MM.1S (cell line): ENCODE measurements at regions not wholly inside any gene's neighbourhood (a gene's known extent, or its start where the extent isn't known, plus 50 kb on each side); places are given as distances from the start of the nearest gene placed in this dataset.

ENCODE experiments used
- DNase-seq: peaks from one replicate; pipeline ENCODE4 v3.0.0-alpha.2; 2015
- H2AFZ ChIP-seq: fragments of 300-600 bp; sonication (generic); 2 replicates; pipeline ENCODE4 v1.6.0; 2016; ENCODE audit warnings: antibody characterized with exemption, low read length
- H3F3A ChIP-seq: fragments of 300-600 bp; sonication (generic); 2 replicates; pipeline ENCODE4 v1.6.1; 2016; ENCODE audit warnings: mild to moderate bottlenecking, antibody characterized with exemption, low read length, moderate library complexity, mixed read lengths; ENCODE audit not compliant: insufficient read depth
- H3K27ac ChIP-seq: fragments of 300-600 bp; sonication (generic); 2 replicates; pipeline ENCODE4 v1.5.1; 2016; ENCODE audit warnings: mild to moderate bottlenecking, low read length
- H3K27me3 ChIP-seq: fragments of 300-600 bp; sonication (generic); replicated peaks from 2 replicates; pipeline ENCODE4 v1.6.0; 2016; ENCODE audit warnings: low read length; ENCODE audit not compliant: insufficient read depth
- H3K36me3 ChIP-seq: fragments of 300-600 bp; sonication (generic); replicated peaks from 2 replicates; pipeline ENCODE4 v1.6.1; 2016; ENCODE audit warnings: mild to moderate bottlenecking, low read length, mixed read lengths; ENCODE audit not compliant: insufficient read depth
- H3K4me1 ChIP-seq: fragments of 300-600 bp; sonication (generic); 2 replicates; pipeline ENCODE4 v1.6.1; 2016; ENCODE audit warnings: low read length, mixed read lengths
- H3K4me2 ChIP-seq: fragments of 300-600 bp; sonication (generic); 2 replicates; pipeline ENCODE4 v1.6.0; 2016; ENCODE audit warnings: low read depth, low read length
- H3K4me3 ChIP-seq: fragments of 300-600 bp; sonication (generic); 2 replicates; pipeline ENCODE4 v1.5.1; 2016; ENCODE audit warnings: low read length, mixed read lengths
- H3K79me2 ChIP-seq: fragments of 300-600 bp; sonication (generic); 2 replicates; pipeline ENCODE4 v1.6.1; 2016; ENCODE audit warnings: mixed run types, low read length, mixed read lengths
- H3K9ac ChIP-seq: fragments of 300-600 bp; sonication (generic); 2 replicates; pipeline ENCODE4 v1.6.1; 2016; ENCODE audit warnings: low read length, mixed read lengths
- H3K9me2 ChIP-seq: fragments of 300-600 bp; sonication (generic); replicated peaks from 2 replicates; pipeline ENCODE4 v1.6.1; 2016; ENCODE audit warnings: mild to moderate bottlenecking, low read length, mixed read lengths; ENCODE audit not compliant: insufficient read depth
- H3K9me3 ChIP-seq: fragments of 300-600 bp; sonication (generic); replicated peaks from 2 replicates; pipeline ENCODE4 v1.6.1; 2016; ENCODE audit warnings: mild to moderate bottlenecking, low read length, mixed read lengths; ENCODE audit not compliant: insufficient read depth
- H4K20me1 ChIP-seq: fragments of 300-600 bp; sonication (generic); 2 replicates; pipeline ENCODE4 v1.6.1; 2016; ENCODE audit warnings: mild to moderate bottlenecking, low read length, moderate library complexity, mixed read lengths; ENCODE audit not compliant: insufficient read depth
- EZH2 ChIP-seq: fragments of 300-600 bp; sonication (generic); optimal IDR thresholded peaks from 2 replicates; pipeline ENCODE3; 2017; ENCODE audit warnings: low read depth, mild to moderate bottlenecking, antibody characterized with exemption, low read length, mixed read lengths
- EZH2phosphoT487 ChIP-seq: fragments of 300-600 bp; sonication (generic); IDR thresholded peaks from 2 replicates; pipeline ENCODE4 v1.6.1; 2018; ENCODE audit warnings: antibody characterized with exemption, low read length
- TF ChIP-seq, protein P1 (sequence below): fragments of 300-600 bp; sonication (generic); IDR thresholded peaks from 2 replicates; pipeline ENCODE4 v1.5.1; 2016; ENCODE audit warnings: antibody characterized with exemption, low read length, mixed read lengths

DNA sequence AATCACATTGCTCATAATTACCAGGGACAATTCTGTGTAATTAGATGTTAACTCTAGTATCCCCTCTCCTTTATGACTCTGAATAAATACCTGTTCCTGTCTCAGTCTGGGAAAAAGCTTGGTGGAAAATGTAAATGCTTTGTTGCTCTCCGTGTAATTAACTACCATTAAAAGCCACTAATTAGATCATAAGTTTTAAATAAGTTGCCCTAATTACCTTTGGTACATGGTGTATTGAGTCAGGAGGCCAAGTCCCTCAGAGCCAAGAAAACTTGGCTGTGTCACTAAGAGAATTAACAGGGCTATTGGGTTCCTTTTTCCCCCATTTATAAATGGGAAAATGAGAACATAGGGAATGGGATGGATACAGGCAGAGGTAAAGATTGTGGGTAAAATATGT lies 617.6 kb downstream of the TLR4 start:
- H3K4me1 ChIP-seq: no peaks in the 10 kb centered on the region
- no peaks in the 10 kb centered on the region for H3K36me3 ChIP-seq
- H3K79me2 ChIP-seq: no peaks in the 10 kb centered on the region
- no peak overlapping the region for H2AFZ ChIP-seq
- no peaks in the 10 kb centered on the region for H3K9me3 ChIP-seq
- DNase-seq: no peak
- TF ChIP-seq EZH2phosphoT487 (no peak), EZH2 (no peak)
- TF ChIP-seq, protein P1, sequence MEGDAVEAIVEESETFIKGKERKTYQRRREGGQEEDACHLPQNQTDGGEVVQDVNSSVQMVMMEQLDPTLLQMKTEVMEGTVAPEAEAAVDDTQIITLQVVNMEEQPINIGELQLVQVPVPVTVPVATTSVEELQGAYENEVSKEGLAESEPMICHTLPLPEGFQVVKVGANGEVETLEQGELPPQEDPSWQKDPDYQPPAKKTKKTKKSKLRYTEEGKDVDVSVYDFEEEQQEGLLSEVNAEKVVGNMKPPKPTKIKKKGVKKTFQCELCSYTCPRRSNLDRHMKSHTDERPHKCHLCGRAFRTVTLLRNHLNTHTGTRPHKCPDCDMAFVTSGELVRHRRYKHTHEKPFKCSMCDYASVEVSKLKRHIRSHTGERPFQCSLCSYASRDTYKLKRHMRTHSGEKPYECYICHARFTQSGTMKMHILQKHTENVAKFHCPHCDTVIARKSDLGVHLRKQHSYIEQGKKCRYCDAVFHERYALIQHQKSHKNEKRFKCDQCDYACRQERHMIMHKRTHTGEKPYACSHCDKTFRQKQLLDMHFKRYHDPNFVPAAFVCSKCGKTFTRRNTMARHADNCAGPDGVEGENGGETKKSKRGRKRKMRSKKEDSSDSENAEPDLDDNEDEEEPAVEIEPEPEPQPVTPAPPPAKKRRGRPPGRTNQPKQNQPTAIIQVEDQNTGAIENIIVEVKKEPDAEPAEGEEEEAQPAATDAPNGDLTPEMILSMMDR: no peak
- H3K27me3 ChIP-seq: no peaks in the 10 kb centered on the region
- H4K20me1 ChIP-seq: no peaks in the 10 kb centered on the region
- no peak overlapping the region for H3K4me3 ChIP-seq
- H3K4me2 ChIP-seq: no peak overlapping the region
- no peaks in the 10 kb centered on the region for H3F3A ChIP-seq
- H3K27ac ChIP-seq: no peak overlapping the region
- H3K9ac ChIP-seq: no peak overlapping the region
- no peaks in the 10 kb centered on the region for H3K9me2 ChIP-seq

DNA sequence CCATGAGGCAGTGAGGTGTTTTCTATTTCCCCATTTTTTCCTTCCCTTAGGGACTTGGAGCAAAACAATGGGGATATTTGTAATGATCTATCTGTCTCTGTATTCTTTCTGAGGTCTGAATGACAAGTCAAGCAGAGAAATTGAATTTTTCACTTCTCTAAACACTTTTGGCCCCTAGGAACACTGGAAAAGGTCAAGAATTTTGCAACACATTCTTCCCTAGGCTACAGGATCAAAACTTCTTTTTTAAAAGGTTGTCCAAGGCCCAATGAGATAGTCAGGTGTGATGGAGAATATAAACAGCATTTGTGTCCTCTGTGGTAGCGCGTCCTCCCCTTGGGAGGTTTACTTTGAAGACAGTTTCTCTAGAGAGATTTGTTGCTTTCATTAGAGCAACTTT lies 620.5 kb downstream of the TLR4 start:
- no peaks in the 10 kb centered on the region for H3K79me2 ChIP-seq
- no peak overlapping the region for H3K27ac ChIP-seq
- DNase-seq: no peak
- H3K9me3 ChIP-seq: no peaks in the 10 kb centered on the region
- no peak overlapping the region for H3K9ac ChIP-seq
- H3F3A ChIP-seq: no peaks in the 10 kb centered on the region
- H3K27me3 ChIP-seq: no peaks in the 10 kb centered on the region
- H3K4me3 ChIP-seq: no peak overlapping the region
- H2AFZ ChIP-seq: no peak overlapping the region
- TF ChIP-seq, protein P1: no peak
- TF ChIP-seq EZH2: no peak
- TF ChIP-seq EZH2phosphoT487: no peak
- H4K20me1 ChIP-seq: no peaks in the 10 kb centered on the region
- H3K9me2 ChIP-seq: no peaks in the 10 kb centered on the region
- no peaks in the 10 kb centered on the region for H3K36me3 ChIP-seq
- no peak overlapping the region for H3K4me2 ChIP-seq
- H3K4me1 ChIP-seq: no peaks in the 10 kb centered on the region

DNA sequence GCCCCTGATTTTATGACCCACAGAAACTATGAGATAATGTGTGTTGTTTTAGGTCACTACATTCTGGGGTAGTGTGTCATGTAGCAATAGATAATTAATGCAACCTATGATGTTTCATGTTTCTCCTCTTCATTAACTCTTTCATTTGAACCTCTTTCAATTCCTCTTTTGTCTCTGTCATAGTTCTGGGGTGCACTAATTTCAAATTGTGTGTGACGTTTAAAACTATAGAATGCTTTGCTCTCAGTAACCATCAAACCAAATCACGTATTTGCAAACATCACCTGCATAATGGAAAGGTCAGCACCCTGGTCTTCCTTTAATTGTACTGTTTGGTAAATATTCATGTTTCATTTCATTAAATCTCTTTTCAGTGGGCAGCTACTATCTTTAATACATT lies 621.6 kb downstream of the TLR4 start:
- Histone ChIP-seq H4K20me1 (no peaks in the 10 kb centered on the region), H3K9ac (no peak overlapping the region), H3K79me2 (no peaks in the 10 kb centered on the region), H3K9me2 (no peaks in the 10 kb centered on the region), H2AFZ (no peak overlapping the region), H3K4me1 (no peaks in the 10 kb centered on the region), H3K27me3 (no peaks in the 10 kb centered on the region), H3F3A (no peaks in the 10 kb centered on the region), H3K36me3 (no peaks in the 10 kb centered on the region), H3K4me2 (no peak overlapping the region), H3K9me3 (no peaks in the 10 kb centered on the region), H3K4me3 (no peak overlapping the region), H3K27ac (no peak overlapping the region)
- TF ChIP-seq EZH2phosphoT487 (no peak), EZH2 (no peak)
- TF ChIP-seq, protein P1: no peak
- no peak for DNase-seq

DNA sequence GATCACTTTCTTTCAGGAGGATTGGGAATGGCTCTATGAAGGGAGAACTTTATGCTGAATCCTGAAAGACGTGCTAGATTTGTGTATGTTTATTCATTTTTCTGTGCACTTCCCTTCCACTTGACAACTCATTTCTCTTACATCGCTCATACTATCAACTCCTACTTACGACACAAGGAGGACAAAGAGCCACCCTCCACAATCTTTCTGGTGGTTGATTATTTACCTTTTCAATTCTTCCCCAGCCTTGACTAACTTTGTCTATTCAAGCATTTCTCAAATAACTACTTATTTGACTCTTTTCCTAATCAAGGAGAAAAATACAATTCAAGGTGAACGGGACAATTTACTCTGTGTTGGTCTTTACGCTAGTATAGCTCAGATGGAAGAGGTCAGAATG lies 622.1 kb downstream of the TLR4 start:
- Histone ChIP-seq H3F3A (no peaks in the 10 kb centered on the region), H4K20me1 (no peaks in the 10 kb centered on the region), H3K4me3 (no peak overlapping the region), H3K9ac (no peak overlapping the region), H3K79me2 (no peaks in the 10 kb centered on the region), H3K4me2 (no peak overlapping the region), H3K9me3 (no peaks in the 10 kb centered on the region), H3K9me2 (no peaks in the 10 kb centered on the region), H3K27ac (no peak overlapping the region), H2AFZ (no peak overlapping the region), H3K27me3 (no peaks in the 10 kb centered on the region), H3K4me1 (no peaks in the 10 kb centered on the region), H3K36me3 (no peaks in the 10 kb centered on the region)
- TF ChIP-seq EZH2phosphoT487 (no peak), EZH2 (no peak)
- TF ChIP-seq, protein P1: no peak
- no peak for DNase-seq
